Right lobe of liver (tissue), 4 donors: ENCODE measurements at regions not wholly inside any gene's neighbourhood (a gene's known extent, or its start where the extent isn't known, plus 50 kb on each side); places are given as distances from the start of the nearest gene placed in this dataset.

Experiments used
- CTCF ChIP-seq, 4 donors: fragments of 200-600 bp in 3 of 4; fragments of 450-650 bp in 1 of 4; IDR thresholded peaks; one replicate each; pipeline versions ENCODE4 v1.5.1 to v1.8.0; 2016 to 2022; ENCODE audit warnings: antibody characterized with exemption in 4 of 4, mild to moderate bottlenecking in 2 of 4
- POLR2A ChIP-seq: fragments of 450-650 bp; IDR thresholded peaks from one replicate; pipeline ENCODE4 v1.6.1; 2017; ENCODE audit warnings: antibody characterized with exemption, mild to moderate bottlenecking
- donor health status: DM: no; HTN: no; CAD: no.
- donor health status: DM: no; HTN: no; CAD: no.
- donor health status: DM: no; HTN: yes; CAD: no.

- TF ChIP-seq CTCF (IDR thresholded peaks at IDR 0.05) (no peak), POLR2A (no peak)
These were observed 628.3 kb downstream of the BUD13 start for GRCh38 chr11:116144387-116144958.
